Loucy (cell line): ENCODE measurements at regions not wholly inside any gene's neighbourhood (a gene's known extent, or its start where the extent isn't known, plus 50 kb on each side); places are given as distances from the start of the nearest gene placed in this dataset.

Source experiments
- EZH2phosphoT487 ChIP-seq: fragments of 200-600 bp; IDR thresholded peaks from 2 replicates; pipeline ENCODE4 v1.6.1; 2018; ENCODE audit warnings: antibody characterized with exemption, mild to moderate bottlenecking, moderate library complexity, borderline replicate concordance
- TF ChIP-seq, protein P1 (sequence below): fragments of 200-600 bp; sonication (generic); conservative IDR thresholded peaks from 2 replicates; pipeline ENCODE4 v1.5.1; 2014; ENCODE audit warnings: mild to moderate bottlenecking, antibody characterized with exemption, low read length

DNA sequence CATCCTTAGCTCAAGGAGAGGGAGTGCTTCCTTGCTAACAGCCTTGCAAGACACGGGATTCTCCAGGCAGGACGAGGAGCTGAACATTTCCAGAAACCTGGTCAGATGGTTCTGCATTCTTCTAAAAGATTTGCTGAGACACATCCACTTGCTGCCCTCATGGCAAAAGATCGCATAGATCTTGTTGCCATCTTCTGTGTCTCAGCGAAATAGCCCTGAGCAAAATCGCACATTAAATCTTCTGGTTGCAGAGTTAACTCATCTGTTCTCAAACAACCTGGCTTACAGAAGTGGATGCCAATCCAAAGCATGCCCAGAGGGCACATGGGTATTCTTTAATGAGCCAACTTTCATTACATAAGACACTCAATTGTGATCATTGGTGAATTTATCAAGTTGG, 167.5 kb downstream of the PRKX start:
- TF ChIP-seq, protein P1, sequence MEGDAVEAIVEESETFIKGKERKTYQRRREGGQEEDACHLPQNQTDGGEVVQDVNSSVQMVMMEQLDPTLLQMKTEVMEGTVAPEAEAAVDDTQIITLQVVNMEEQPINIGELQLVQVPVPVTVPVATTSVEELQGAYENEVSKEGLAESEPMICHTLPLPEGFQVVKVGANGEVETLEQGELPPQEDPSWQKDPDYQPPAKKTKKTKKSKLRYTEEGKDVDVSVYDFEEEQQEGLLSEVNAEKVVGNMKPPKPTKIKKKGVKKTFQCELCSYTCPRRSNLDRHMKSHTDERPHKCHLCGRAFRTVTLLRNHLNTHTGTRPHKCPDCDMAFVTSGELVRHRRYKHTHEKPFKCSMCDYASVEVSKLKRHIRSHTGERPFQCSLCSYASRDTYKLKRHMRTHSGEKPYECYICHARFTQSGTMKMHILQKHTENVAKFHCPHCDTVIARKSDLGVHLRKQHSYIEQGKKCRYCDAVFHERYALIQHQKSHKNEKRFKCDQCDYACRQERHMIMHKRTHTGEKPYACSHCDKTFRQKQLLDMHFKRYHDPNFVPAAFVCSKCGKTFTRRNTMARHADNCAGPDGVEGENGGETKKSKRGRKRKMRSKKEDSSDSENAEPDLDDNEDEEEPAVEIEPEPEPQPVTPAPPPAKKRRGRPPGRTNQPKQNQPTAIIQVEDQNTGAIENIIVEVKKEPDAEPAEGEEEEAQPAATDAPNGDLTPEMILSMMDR, result no peak
- TF ChIP-seq EZH2phosphoT487, result no peak
